AG04449 (cell line): ENCODE measurements at regions not wholly inside any gene's neighbourhood (a gene's known extent, or its start where the extent isn't known, plus 50 kb on each side); places are given as distances from the start of the nearest gene placed in this dataset.
A peak's percentile ranks its signal among the peaks of the same experiment; 100 is the strongest.

ENCODE experiments used
- CTCF ChIA-PET: fragments of 350-600 bp; formaldehyde crosslinking; extraction: SDS; loops from one replicate; lab custom pipeline; 2021; ENCODE audit warnings: antibody characterized with exemption; lab: Yijun Ruan, JAX
- POLR2A ChIA-PET: fragments of 400-600, 350-600 bp; formaldehyde crosslinking; extraction: SDS; loops from one replicate; lab custom pipeline; 2020; ENCODE audit warnings: antibody characterized with exemption, inconsistent platforms; lab: Yijun Ruan, JAX
- DNase-seq: peaks from one replicate; pipeline ENCODE4 v3.0.0-alpha.2; 2010; ENCODE audit warnings: low read depth, low spot score
- H3K4me3 ChIP-seq: 2 replicates; pipeline ENCODE4 v1.5.1; 2011; ENCODE audit warnings: low read depth, mild to moderate bottlenecking, control low read depth, low read length
- TF ChIP-seq, protein P1 (sequence below): IDR thresholded peaks from one replicate; pipeline ENCODE4 v1.5.1; 2011; ENCODE audit warnings: mild to moderate bottlenecking, moderate library complexity, low read length, control low read depth, inconsistent platforms; ENCODE audit not compliant: insufficient read depth; ENCODE audit errors: missing control alignments

DNA sequence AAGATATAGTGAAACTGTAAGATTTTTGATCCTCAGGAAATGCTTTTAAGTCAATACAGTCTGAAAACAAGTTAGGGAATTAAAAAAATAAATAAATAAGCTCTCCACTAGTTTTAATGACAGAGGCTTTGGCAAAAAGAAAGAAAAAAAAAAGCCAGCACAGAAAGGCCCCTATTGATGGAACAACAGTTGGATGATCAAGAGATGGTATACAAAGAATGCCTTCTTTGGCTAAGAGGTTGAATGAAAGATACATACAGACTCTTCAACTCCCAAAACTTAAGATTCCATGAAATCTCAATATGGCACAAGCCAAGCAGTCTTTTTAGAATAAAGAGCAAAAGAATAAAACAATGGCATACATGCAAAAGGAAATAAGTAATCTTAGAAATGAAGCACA lies 64.0 kb upstream of the GALNT5 start:
- TF ChIP-seq, protein P1, sequence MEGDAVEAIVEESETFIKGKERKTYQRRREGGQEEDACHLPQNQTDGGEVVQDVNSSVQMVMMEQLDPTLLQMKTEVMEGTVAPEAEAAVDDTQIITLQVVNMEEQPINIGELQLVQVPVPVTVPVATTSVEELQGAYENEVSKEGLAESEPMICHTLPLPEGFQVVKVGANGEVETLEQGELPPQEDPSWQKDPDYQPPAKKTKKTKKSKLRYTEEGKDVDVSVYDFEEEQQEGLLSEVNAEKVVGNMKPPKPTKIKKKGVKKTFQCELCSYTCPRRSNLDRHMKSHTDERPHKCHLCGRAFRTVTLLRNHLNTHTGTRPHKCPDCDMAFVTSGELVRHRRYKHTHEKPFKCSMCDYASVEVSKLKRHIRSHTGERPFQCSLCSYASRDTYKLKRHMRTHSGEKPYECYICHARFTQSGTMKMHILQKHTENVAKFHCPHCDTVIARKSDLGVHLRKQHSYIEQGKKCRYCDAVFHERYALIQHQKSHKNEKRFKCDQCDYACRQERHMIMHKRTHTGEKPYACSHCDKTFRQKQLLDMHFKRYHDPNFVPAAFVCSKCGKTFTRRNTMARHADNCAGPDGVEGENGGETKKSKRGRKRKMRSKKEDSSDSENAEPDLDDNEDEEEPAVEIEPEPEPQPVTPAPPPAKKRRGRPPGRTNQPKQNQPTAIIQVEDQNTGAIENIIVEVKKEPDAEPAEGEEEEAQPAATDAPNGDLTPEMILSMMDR = no peak
- H3K4me3 ChIP-seq = no peak overlapping the region
- no peak for DNase-seq
- CTCF ChIA-PET = interaction anchor here (0.6 to 2.8 kb wide), 30 partner anchors 8 to 1830 kb away, joined by 3 to 31 read pairs (median 4); partner anchors contain the start of gene GALNT5
- POLR2A ChIA-PET = no interaction called here

DNA sequence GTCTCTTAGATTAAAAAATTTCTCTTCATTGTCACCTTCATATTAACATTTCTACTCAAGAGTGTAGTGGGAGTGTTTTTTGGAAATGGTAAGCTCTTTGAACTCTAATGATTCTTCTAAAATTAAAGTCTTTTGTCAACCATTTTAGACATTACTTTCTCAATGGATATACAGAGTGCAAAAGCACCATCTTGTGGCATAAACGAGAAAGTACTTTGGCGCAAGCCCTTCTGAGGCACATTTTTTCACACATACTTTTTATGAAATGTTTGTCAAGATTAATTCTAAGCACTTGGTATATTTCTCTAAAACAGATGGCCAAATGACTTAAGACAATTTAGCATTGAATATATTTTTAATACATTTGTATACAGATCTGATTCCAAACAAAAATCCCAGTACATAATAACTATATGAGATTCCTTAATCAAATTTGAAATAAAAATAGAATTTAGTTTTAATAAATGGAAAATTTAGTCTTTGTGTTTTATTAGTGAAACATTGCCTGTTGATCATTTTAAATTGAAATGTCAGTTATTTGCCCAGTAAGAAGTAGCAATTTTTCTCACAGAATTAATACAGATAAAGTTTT lies 63.3 kb upstream of the GALNT5 start:
- POLR2A ChIA-PET = no interaction called here

GRCh38 chr2:157194844-157195243 lies 62.7 kb upstream of the GALNT5 start:
- no peak overlapping the region for H3K4me3 ChIP-seq
- DNase-seq = peak; percentile 19
- ChIA-PET POLR2A (no interaction called here), CTCF (interaction anchor here (1.9 to 2.8 kb wide), 3 partner anchors 35 to 860 kb away, joined by 5 to 14 read pairs (median 12); no protein-coding TSS in a partner anchor)
- TF ChIP-seq, protein P1 = no peak

More for the DNA sequence above, 63.3 kb upstream of the GALNT5 start:
- CTCF ChIA-PET = interaction anchor here (0.6 to 2.8 kb wide), 29 partner anchors 8 to 1831 kb away, joined by 3 to 31 read pairs (median 5); partner anchors contain the start of gene GALNT5
- no peak for DNase-seq
- no peak overlapping the region for H3K4me3 ChIP-seq
- TF ChIP-seq, protein P1 = peak; percentile 55

GRCh38 chr2:157196956-157197355 lies 60.5 kb upstream of the GALNT5 start:
- ChIA-PET CTCF (no interaction called here), POLR2A (no interaction called here)
- DNase-seq = no peak
- TF ChIP-seq, protein P1 = no peak
- no peak overlapping the region for H3K4me3 ChIP-seq

DNA sequence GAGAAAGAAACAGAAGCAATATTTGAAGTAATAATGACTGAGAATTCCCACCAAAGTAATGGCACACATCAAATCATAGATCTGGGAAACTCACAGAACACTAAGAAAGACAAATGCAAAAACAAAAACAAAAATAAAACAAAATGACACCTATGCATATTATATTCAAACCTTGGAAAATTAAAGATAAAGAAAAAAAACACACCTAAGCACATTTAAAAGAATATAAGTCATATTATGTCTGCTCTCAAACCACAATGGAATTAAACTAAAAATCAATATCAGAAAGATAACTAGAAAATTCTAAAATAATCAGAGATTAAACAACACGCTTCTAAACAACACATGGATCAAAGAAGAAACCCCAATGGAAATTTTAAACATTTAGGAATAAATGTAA lies 59.7 kb upstream of the GALNT5 start:
- ChIA-PET POLR2A (no interaction called here), CTCF (interaction anchor here (0.7 kb wide), 1 partner anchor 611 kb away, joined by 3 read pairs; no protein-coding TSS in a partner anchor)
- TF ChIP-seq, protein P1 = no peak
- no peak overlapping the region for H3K4me3 ChIP-seq
- no peak for DNase-seq

GRCh38 chr2:157203651-157204050 lies 53.9 kb upstream of the GALNT5 start:
- ChIA-PET CTCF (interaction anchor here (1.0 kb wide), 2 partner anchors 10 to 1827 kb away, joined by 3 read pairs; no protein-coding TSS in a partner anchor), POLR2A (no interaction called here)
- H3K4me3 ChIP-seq = no peak overlapping the region
- DNase-seq = no peak
- TF ChIP-seq, protein P1 = no peak
